ENCODE measurements at regions not wholly inside any gene's neighbourhood (a gene's known extent, or its start where the extent isn't known, plus 50 kb on each side); places are given as distances from the start of the nearest gene placed in this dataset.

GRCh38 chr14:55513491-55513890, 66.5 kb upstream of the KTN1 start:
- TF ChIP-seq, protein P1, sequence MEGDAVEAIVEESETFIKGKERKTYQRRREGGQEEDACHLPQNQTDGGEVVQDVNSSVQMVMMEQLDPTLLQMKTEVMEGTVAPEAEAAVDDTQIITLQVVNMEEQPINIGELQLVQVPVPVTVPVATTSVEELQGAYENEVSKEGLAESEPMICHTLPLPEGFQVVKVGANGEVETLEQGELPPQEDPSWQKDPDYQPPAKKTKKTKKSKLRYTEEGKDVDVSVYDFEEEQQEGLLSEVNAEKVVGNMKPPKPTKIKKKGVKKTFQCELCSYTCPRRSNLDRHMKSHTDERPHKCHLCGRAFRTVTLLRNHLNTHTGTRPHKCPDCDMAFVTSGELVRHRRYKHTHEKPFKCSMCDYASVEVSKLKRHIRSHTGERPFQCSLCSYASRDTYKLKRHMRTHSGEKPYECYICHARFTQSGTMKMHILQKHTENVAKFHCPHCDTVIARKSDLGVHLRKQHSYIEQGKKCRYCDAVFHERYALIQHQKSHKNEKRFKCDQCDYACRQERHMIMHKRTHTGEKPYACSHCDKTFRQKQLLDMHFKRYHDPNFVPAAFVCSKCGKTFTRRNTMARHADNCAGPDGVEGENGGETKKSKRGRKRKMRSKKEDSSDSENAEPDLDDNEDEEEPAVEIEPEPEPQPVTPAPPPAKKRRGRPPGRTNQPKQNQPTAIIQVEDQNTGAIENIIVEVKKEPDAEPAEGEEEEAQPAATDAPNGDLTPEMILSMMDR (conservative IDR thresholded peaks at IDR 0.05), result no peak
- TF ChIP-seq ZFX (IDR thresholded peaks at IDR 0.05), result no peak
